ENCODE measurements at regions not wholly inside any gene's neighbourhood (a gene's known extent, or its start where the extent isn't known, plus 50 kb on each side); places are given as distances from the start of the nearest gene placed in this dataset.
A peak's percentile ranks its signal among the peaks of the same experiment; 100 is the strongest.

DNA sequence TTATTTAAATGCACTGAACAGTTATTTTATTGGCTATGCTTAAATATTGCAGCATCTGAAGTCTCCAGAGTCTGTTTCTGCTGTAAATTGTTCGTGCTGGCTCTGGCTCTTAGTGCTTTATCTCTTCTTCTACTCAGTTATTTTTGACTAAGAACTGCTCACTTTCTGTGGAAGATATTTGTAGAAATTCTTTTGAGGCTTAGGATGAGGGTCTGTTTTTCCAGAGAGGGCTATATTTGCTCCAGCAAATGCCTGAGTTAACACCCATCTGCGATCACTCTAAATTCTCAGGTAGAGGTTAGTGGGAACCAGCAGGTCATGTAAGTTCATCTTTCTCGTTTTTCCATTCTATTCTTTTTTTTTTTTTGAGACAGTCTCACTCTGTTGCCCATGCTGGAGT lies 71.1 kb downstream of the ARL6IP4 start:
- H3K4me3 ChIP-seq (ENCODE audit: low read length), result no peak overlapping the region
- no peak for ATAC-seq
- H3K4me1 Mint-ChIP-seq, result peaks cover 13 to 41% of the 10 kb centered on the region in 2 donors
- no peak overlapping the region for H3K4me3 Mint-ChIP-seq
- WGBS (ENCODE audit: insufficient coverage), result 89% methylated on average over 3 of the region's 3 CpGs
- H3K36me3 ChIP-seq (ENCODE audit: control insufficient read depth, insufficient read depth, low read length), result peaks cover 2% of the 10 kb centered on the region
- DNase-seq, result no peak
- no peaks in the 10 kb centered on the region for H3K9me3 Mint-ChIP-seq
- H3K27me3 Mint-ChIP-seq (ENCODE audit: low read depth in 2 of 2), result no peaks in the 10 kb centered on the region
- no peaks in the 10 kb centered on the region for H3K9me3 ChIP-seq (ENCODE audit: control insufficient read depth, insufficient read depth, low read length)
- TF ChIP-seq CTCF (IDR thresholded peaks at IDR 0.05), result no peak
- no peaks in the 10 kb centered on the region for H3K4me1 ChIP-seq (ENCODE audit: control insufficient read depth, insufficient read depth, low read length)
- H3K36me3 Mint-ChIP-seq, result no peaks in the 10 kb centered on the region
- intact Hi-C loops (cut with micrococcal nuclease), result no loop called here
- H3K27me3 ChIP-seq (ENCODE audit: control insufficient read depth, insufficient read depth, low read length), result no peaks in the 10 kb centered on the region
- no peak overlapping the region for H3K27ac Mint-ChIP-seq
- no peak overlapping the region for H3K27ac ChIP-seq (ENCODE audit: low read length)

DNA sequence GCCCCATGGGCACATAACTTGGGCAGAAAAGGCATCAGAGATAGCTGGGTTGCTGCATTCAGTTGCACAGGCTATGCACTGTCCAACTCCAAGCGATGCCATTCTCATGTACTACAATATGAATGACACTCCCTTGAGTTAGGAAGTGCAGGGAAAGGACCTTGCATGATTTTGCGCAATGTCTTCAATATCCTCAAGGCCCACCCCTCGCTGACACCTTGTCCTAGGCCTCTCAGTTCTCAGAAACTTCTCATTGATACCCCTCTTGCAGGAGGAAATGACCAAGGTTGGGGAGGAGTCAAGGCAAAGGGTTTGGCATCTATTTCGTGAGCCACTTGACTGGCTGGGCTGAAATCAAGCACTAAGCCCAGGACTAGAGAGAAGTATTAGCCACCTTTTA lies 70.4 kb downstream of the ARL6IP4 start:
- intact Hi-C loops (cut with micrococcal nuclease), result no loop called here

DNA sequence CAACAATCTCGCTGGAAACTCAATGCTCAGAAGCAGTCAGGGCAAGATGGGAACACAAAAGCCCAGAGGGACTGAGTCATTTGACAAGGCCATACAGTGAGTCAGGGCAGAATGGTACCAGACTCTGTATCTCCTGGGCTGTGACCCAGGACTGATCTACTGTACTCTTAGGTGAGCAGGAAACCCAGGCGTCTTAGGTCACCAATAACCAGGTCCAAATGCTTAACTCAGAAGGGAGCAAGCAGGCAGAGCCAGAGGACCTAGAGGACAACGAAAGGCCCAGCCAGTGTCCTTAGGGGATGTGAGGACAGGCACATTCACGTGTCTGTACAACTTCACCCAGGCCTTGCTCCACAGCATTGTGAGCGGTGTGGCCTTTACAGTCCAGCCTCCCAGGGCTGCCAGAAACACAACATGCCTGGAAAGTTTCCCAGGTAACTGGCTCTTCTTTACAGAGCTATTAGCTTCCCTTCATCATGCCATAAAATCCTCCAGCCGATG lies 69.9 kb downstream of the ARL6IP4 start:
- Mint-ChIP-seq H3K9me3 (no peaks in the 10 kb centered on the region), H3K27ac (no peak overlapping the region), H3K4me3 (no peak overlapping the region), H3K36me3 (no peaks in the 10 kb centered on the region), H3K4me1 (peaks cover 17 to 46% of the 10 kb centered on the region in 2 donors), H3K27me3 (ENCODE audit: low read depth in 2 of 2) (no peaks in the 10 kb centered on the region)
- Histone ChIP-seq H3K9me3 (ENCODE audit: control insufficient read depth, insufficient read depth, low read length) (no peaks in the 10 kb centered on the region), H3K4me1 (ENCODE audit: control insufficient read depth, insufficient read depth, low read length) (no peaks in the 10 kb centered on the region), H3K36me3 (ENCODE audit: control insufficient read depth, insufficient read depth, low read length) (no peaks in the 10 kb centered on the region), H3K27ac (ENCODE audit: low read length) (no peak overlapping the region), H3K4me3 (ENCODE audit: low read length) (no peak overlapping the region), H3K27me3 (ENCODE audit: control insufficient read depth, insufficient read depth, low read length) (no peaks in the 10 kb centered on the region)
- DNase-seq (no peak), ATAC-seq (no peak)
- no peak for TF ChIP-seq CTCF (IDR thresholded peaks at IDR 0.05)
- intact Hi-C loops (cut with micrococcal nuclease), result no loop called here
- WGBS (ENCODE audit: insufficient coverage), result 91% methylated on average over 6 of the region's 6 CpGs

More for the DNA sequence above, 70.4 kb downstream of the ARL6IP4 start:
- TF ChIP-seq CTCF (IDR thresholded peaks at IDR 0.05), result no peak
- no peaks in the 10 kb centered on the region for H3K27me3 Mint-ChIP-seq (ENCODE audit: low read depth in 2 of 2)
- ATAC-seq (no peak), DNase-seq (no peak)
- Histone ChIP-seq H3K36me3 (ENCODE audit: control insufficient read depth, insufficient read depth, low read length) (peaks cover 1% of the 10 kb centered on the region), H3K27ac (ENCODE audit: low read length) (no peak overlapping the region), H3K4me1 (ENCODE audit: control insufficient read depth, insufficient read depth, low read length) (no peaks in the 10 kb centered on the region), H3K9me3 (ENCODE audit: control insufficient read depth, insufficient read depth, low read length) (no peaks in the 10 kb centered on the region), H3K27me3 (ENCODE audit: control insufficient read depth, insufficient read depth, low read length) (no peaks in the 10 kb centered on the region), H3K4me3 (ENCODE audit: low read length) (no peak overlapping the region)
- no peak overlapping the region for H3K4me3 Mint-ChIP-seq
- H3K9me3 Mint-ChIP-seq, result no peaks in the 10 kb centered on the region
- 92% methylated on average over 3 of the region's 4 CpGs for WGBS (ENCODE audit: insufficient coverage)
- no peaks in the 10 kb centered on the region for H3K36me3 Mint-ChIP-seq
- H3K4me1 Mint-ChIP-seq, result peaks cover 17 to 46% of the 10 kb centered on the region in 2 donors
- peak overlapping the region in 1 of 2 donors; percentile 1 for H3K27ac Mint-ChIP-seq

Data from natural killer cell (primary cell).